ENCODE measurements at regions not wholly inside any gene's neighbourhood (a gene's known extent, or its start where the extent isn't known, plus 50 kb on each side); places are given as distances from the start of the nearest gene placed in this dataset.

DNA sequence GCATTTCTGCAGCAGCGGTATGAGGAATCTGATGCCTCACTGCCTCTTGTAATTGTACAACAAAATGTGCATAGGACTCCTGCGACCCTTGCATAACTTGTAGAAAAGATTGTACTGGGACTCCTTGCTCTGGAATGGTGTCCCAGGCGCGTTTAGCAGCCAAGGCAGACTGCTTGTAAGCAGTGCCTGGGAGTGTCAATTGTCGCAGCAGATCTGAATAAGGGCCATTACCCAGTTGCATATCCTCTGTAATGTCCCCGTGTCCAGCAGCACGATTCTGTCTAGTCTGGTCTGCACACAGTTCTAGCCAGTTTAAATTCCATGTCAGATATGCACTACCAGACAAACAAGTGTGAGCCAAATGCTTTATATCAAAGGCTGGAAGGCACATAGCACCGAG, 70.7 kb upstream of the BTN3A2 start:
- DNase-seq: no peak

DNA sequence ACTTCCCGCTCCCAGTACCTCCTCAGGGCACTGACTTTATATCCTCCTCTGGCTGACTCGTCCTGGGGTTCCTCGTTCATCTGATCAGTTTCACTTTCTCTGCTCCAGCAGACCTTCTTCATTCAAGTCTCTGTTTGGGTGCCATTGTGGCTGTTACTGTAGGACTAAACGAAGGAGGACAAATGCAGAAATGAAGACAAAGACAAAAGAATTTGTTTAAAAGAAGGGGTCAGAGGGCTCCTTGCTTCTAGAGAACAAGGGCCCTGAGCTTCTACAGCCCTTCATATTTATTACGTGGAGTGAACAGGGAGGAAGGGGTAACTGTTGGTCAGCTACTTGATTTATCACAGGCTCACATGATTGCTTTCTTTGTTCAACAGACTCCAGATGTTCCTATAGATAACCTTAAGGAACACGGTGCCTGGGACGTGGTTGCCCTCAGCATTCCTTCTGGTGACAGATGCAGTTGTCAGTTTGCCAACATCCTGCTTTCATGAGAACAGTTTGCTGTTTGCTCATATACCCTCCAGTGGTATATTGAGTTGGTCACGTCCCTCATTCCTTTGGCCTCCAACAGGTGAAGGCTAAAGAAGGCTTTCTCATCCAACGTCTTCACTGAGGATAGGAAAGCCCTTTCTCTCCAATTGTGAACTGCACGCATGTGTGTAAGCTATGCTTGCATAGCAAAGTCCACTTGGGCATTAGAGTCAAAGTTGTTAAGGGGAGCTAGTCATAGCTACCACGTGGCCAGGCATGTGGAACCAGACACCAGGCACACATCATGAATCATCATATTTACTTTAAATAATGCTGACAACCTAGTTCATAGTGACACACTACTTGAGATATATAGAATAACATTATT, 69.1 kb upstream of the BTN3A2 start:
- no peak for DNase-seq

DNA sequence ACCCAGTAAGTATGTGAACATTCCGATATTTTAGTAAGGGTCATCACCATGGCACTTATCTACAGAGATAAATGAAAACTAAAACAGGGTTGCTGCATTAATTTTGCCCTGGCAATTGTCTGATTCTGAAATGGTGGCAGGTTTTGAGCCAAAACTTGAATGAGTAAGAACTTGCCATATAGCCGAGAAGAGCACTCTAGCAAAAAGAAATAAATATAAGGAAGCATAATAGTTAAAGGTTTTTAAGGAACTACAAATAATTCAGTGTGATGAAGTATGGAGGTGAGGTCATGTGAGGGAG, 68.5 kb upstream of the BTN3A2 start:
- no peak for DNase-seq

DNA sequence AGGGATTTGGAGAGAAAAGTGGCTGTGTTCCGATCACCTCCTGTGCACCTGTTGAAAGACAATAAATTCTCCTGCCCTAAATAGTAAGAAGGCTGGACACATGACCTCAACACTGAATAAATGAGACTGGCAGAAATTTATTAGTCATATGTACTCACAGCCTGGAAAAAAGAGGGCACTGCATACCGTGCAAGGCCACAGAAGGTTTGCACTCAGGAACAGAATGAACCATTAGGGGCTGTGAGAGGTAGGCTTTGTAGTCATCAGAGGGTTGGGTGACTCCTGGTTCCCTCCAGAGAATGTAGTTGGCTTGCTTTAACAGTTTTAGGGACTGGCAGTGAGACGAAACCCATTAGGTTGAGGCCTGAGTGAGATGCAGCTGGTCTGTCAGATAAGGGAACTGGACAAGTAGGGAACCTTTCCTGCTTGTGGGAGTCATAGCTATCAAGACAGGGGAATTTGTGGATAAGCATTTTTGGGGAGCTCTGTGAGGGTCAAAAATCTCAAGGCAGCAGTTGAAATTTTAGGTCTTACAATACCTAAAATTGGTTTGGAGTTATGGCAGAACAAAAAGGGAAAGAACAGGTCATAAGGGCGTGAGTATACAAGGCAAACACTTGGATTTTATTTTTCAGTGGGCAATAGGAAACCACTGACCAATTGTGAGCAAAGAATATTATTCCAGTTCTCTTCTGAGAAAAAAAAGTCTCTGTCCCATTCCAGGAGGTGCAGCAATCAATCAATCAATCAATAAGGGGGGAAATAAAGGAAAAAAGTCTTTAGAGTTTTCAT, 67.9 kb upstream of the BTN3A2 start:
- DNase-seq: no peak

DNA sequence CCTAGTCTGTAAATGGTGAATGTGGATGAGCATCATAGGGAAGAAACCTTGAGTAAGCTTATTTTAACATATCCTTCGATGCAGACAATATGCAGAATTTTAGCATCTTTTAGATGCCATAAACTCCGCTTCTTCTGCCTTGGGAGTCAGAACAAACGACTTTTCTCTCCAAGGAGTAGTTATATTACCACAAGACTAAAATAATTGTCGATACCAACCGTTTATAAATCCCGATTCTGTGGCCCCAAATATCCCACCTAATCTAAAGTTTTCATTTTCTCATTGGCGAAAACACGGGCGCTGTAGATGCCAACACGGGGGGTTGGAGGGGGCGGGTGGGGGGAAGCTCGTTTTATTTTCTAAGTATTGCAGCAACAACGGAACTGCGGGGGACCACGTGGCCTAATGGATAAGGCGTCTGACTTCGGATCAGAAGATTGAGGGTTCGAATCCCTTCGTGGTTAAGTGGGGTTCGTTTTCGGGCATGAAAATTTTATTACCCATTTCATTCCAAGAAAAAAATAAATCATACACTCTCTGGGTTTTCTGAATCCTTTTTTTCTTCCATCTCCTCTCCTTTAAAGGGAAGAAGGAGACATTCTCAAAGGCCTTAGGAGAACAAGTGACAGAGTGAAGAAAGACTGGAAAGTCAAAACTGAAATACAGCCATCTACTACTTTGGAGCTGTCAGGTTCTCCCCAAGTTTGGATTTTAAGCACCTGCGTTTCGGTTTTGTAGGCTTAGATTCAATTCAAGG, 65.5 kb upstream of the BTN3A2 start:
- no peak for DNase-seq

DNA sequence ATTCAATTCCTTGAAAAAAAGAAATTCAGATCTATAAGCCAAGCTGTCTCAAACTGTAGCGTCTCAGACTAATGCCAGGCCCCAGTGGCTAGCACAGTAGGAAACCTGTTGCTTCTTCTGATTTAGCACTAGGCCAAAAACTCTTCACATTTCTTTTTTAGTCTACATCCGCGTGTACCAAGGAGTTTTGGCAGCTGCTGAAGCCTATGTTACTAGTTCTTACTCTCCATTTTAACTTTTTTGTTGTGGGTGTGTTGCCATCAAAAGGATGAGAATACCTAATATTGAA, 65.0 kb upstream of the BTN3A2 start:
- DNase-seq: no peak

DNA sequence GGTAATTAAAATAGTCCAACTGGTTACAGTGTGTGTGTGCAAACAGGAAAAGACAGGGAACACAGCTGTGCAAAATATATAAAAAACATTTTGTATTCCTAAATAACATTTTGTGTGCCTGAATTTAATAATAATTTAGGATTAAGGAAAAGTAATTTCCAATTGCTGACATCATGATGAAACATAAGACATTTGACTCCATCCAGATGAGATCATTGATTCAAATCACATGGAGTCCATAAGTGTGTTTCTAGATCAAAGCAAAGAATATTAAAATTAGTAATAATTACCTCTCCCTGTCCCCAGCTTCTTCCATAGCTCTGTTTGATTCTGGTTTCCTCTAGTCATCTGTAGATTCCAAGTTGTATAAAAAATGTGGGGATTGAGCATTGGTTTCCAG, 64.6 kb upstream of the BTN3A2 start:
- DNase-seq: no peak

DNA sequence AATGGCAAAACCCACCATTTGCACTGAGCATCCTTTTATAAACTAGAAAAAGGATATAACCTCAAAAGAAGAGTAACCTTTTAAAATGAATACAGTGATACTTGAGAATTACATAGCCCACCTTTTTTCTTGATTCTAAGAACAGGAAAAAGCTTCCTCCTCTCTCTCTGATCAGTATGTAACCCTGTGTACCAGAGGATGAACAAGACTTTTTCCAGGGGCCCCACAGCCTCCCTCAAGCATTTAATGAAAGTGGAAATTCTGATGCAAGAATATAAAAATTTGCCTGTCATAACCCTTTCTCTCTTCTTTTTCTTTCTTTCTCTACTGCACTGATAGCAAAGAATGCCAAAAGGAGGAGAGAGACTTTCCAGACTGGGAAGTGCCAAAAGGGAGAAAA, 64.2 kb upstream of the BTN3A2 start:
- no peak for DNase-seq

DNA sequence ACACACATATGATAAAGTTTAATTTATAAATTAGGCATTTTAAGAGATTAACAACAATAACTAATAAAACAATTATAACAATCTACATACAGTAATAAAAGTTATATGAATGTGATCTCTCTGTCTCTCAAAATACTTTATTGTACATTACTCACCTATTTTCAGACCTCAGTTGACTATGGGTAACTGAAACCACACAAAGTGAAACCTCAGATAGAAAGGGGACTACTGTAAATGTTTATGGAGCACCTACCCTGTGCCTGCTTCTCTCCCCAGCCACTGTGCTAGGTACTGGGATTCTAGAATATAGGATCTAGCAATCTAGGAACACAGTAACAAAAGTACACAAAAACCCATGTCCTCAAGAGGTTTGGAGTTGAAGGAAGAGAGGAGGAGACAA, 63.4 kb upstream of the BTN3A2 start:
- no peak for DNase-seq

DNA sequence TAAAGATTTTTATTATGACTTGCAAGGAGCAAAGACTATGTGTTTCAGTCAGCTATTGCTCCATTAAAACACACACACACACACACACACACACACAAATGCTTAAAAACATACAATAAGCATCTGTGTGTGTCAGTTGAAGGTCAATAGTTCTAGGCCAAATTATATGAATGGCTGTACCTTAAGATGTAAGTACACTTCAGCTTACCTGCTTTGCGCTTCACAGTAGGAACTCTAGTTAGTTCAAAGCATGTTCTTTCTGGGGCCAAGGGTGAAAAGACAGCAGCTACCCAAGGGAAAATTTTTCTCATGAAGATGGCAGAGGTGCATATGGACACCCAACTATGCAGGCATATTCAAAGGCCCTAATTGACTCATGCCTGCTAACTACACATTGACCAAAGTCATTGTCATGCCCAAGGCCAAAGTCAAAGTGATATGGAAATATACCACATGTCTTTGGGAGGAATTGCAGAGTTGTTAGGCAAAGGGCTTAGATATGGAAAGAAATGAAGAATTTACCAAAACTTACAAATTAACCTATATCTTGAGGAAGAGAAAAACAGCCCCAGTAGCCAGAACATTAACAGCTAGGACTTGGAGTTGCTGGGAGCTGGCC, 61.9 kb upstream of the BTN3A2 start:
- DNase-seq: no peak

DNA sequence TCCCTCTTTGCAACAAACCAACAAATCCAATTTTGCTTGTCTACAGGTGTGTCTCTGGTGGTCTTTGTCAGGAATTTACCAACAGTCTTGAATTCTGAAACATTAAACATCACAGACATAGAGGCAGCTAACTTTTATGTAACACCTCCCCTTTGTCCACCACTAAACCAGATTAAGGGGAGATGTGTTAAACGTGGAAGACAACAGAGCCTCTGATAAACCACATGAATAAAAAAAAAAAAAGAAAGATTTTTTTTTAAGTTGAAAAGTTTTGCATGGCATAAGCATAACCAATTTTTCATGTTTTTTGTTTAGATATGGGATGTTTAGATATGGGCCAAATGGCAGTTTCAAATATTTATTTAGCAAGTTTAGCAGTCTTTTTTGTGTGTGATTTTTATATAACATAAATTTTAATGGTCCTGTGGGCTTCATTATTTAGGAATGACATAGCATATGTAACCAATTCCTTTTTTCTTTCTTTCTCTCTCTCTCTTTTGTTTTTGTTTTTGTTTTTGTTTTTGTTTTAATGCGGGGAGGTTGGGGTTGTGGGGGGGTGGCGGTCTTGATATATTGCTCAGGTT, 60.7 kb upstream of the BTN3A2 start:
- no peak for DNase-seq

DNA sequence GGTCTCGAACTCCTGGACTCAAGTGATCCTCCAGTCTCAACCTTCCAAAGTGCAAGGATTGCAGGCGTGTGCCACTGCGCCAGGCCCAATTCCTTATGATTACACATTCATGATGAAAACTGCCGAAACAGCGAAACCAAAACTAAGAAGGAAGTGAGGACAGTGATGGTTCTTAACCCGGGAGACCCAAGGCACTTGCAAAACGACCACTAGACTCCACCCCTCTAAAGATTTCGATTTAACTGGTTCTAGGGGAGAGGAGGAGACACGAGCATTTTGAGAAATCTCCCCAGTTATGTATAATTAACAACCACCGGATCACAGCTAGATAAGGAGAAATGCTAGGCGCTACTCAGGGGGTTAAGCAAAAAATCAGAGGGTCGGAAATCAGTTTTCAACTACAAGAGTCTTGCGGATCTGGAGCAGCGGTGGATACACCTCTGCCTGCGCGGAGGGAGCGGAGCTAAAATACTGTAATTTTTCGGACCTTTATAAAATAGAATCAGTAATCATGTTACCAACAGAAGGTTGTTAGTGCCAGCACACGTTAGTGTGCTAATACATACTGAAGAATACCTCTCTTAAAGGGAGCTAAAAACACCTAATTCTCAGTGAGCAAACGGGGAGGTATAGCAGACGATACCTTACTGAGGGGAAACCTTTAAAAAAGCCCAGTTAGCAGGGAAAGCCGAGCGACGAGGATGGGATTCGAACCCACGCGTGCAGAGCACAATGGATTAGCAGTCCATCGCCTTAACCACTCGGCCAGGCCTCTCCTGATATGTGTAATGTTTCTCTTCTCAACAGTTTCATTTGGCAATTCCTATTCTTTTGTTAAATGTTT, 60.0 kb upstream of the BTN3A2 start:
- DNase-seq: peak; percentile 45

DNA sequence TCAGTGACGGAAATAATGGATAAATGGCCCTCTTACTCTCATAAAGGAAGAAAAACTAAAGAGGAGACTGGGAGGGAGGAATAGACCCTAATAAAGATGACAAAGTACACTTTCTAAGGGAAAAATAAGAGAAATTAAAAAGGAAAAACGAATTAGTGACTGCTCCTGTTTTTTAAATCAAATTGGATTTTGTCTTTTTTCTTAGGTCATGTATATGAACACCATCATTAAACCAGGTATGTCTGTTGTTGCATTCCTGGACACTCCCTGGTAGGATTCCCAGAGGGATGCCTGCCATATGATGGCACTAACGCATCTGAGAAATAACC, 59.4 kb upstream of the BTN3A2 start:
- no peak for DNase-seq

DNA sequence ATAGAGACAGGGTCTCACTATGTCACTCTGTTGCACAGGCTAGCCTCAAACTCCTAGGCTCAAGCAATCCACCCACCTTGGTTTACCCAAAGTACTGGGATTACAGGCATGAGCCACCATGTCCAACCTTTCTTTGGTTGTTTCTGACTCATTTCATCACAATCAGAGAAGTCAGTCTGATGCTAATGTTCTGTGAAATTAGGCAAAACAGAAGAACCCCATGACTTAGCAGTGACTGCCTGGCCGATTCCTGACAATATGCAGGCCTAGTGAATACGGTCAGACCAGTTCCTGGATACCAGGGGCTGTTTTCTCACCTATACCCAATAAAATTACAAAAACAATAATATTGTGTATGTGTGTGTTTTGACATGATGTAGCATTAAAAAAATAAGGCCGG, 58.8 kb upstream of the BTN3A2 start:
- no peak for DNase-seq

DNA sequence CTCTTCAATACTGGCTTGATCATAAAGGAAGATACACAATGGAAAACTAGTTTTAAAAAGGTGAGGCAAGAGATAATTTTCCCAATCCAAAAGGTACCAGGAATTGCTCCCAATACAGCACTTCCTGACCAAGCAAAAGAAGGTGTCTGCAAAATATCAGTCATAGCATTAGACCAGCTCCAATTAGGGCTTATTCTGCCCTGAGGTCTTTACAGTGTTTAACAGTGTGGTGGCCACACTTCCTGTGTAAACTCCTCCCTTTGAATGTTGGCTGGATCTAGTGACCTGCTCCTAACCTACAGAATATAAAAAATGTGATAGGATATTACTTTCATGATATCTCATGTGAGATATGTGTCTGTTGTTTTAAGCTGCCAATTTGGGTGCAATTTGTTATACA, 57.1 kb upstream of the BTN3A2 start:
- peak; percentile 18 for DNase-seq

DNA sequence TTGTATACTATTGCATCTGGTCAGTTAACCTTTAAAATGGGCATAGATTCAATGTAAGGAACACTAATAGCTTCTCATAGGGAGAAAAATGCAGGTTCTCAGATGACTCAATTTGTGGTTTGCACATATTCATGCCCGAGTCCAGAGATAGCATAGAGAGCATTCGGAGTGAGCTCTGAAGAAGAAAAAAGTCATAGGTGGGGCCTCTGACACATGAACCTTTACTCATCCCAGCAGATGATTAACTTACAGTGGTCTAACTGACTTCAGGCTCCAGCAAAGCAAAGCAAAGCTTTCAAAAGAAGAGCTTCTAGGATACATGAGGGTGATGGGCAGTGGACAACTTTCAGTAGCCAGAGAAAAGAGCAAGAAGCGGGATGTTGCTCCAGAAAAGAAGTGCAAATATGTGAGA, 55.3 kb upstream of the BTN3A2 start:
- DNase-seq: peak; percentile 14

DNA sequence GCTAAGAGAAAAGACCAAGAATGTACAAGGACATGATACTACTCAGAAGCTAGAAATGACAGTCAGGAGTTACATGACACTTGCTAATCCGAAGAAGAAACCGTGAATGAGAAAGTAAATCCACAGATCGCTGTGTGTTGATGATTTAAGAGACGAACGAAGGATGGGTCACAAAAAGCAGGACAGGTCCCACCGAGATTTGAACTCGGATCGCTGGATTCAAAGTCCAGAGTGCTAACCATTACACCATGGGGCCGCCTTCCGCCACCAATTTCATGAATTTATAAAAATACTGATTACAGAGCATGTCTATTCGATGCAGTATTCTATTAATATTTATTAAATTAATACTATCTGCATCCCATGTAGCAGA, 54.0 kb upstream of the BTN3A2 start:
- DNase-seq: no peak

DNA sequence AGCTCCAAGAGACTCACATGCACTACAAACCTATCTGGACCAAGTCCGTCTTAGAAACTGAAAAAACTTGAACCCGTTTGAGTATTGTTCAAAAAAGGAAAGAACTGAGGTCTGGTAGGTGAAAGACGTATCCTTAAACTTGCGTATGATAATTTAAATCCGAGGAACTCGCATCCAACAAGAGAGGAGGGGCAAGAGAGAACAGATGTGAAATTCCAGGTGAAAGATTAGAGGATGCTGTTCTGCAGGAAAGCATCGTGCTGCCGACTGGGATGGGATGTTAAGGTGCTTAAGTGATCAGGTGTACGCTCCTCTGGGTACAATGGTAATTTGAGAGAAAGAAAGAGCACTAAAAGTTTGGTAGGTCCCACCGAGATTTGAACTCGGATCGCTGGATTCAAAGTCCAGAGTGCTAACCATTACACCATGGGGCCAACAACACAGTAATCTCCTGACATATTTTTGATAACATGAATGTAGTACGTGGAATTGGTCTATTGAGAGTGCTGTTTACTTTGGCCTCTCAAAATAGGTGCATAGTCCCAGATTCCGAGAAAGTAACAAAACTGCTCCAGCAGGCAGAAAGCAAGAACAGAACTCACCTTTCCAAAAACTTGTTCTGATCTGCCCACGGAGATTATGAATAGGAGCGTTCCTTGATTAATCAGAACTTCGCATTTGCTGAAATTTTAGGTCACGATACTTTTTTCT, 53.5 kb upstream of the BTN3A2 start:
- no peak for DNase-seq

DNA sequence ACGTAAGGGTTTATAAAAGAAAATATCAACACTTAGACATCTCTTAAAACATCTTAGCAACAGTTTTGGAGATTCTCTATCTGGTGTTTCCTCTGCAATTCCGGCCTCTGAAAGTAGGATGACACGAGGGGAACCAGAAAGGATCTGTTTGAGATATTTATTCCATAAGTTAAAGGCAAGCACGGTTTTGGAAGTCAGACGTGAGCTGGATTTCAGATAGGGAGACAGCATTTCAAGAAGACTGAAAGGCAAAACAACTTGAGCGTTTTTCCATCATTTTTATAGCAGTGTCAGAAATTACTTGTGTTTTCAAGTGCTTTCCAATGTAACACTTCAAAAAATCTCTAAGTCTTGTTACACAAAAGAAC, 52.9 kb upstream of the BTN3A2 start:
- no peak for DNase-seq

DNA sequence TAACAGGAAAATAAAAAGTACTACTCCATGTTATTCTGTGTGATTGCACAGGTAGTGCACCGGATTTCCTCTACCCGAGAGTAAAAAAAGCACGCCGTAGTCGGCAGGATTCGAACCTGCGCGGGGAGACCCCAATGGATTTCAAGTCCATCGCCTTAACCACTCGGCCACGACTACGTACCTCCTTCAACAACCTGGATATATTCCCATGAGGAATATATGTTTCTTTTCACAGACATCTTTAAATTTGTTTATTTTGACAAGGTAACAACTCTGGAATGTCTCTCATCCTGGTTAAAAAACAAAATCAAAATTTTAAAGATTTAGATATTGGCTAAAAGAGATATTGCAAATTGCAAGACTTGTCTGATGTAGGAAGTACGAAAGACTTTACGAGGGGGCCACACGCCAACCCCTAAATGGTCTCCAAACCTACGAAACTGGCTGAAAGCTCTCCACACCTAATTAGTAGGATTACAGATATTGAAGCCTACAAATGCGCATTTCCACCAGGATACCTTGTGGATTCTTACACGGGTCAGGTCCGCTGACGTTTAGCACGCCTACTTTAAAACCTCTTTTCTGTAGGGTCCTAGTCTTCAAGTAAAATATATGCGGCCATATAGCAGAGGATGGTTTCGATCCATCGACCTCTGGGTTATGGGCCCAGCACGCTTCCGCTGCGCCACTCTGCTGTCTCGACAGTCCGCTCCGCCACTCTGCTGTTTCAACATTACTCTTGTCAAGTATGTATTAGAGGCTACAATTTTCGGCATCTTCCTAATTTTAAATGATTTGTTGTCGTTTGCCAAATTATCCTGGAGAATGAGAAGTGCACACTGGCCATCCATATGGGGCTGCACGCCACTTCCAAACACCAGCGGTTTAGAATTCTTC, 52.2 kb upstream of the BTN3A2 start:
- peak; percentile 53 for DNase-seq

All from NK-92 treated with Interleukin-12 subunit alpha and Interleukin-12 subunit beta, amount 100 ng/mL, for 24 hours (cell line).